Amygdala (tissue), 56 donors: ENCODE measurements at regions not wholly inside any gene's neighbourhood (a gene's known extent, or its start where the extent isn't known, plus 50 kb on each side); places are given as distances from the start of the nearest gene placed in this dataset.
"Not testable (repeated sequence)": the region's sequence is repeated elsewhere in the genome, so short reads cannot be mapped to it uniquely, and the experiment has no call there.

Experiments used
- DNase-seq, 56 donors: peaks; one replicate each; lab custom pipeline; 2025; lab: John Stamatoyannopoulos, UW

DNA sequence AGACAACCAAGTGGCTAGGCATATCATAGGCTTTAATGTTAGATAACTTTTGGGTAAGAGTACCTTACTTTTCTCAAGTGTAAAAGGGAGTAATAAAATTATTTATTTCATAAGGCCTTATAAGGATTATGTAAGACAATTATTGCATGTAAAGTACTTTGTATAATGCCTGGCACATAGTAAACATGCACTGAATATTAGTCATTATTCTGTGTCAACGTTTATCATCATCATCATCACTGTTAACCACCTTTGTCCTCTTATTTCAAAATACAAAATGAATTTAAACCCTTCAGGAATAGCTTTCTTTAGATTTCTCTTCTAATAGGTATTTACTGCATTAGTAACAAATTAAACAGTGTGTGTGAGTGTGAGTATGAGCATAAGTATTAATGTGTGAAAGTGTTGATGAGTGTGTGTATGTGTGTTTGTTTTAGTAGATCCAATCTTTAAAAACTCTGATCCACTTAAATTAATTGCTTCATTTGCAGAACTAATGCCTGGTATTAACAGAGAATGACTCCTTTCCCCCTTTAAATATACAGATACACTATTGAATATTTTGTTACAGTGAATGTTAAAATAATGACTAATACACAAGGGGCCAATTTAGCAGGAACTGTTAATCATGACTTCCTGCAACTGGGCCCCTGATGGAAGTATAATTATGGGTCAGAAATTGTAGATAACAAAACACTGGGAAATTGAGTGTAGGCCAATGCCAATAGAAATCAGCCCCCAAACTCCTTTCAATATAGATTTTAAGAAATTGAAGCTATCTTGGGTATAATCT lies 213.3 kb upstream of the FZD8 start:
- DNase-seq = no peak

DNA sequence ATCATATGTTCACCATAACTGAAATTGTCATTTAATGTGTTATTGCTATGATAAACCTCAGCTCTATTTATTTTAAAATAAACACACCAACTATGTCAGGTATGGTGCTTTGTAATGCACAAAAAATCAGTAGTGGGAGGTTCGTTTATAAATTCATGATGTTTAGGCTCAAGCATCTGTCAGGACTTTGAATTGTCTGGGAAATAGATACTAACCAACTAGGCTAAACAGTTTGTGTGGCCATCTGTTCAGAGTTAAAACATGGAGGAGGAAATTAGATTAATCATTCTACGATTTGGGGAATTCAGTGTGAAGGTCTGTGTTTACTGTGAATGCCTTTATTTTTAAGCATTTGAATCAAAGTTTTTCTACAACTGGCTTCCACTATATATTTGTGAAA lies 212.6 kb upstream of the FZD8 start:
- no peak for DNase-seq

DNA sequence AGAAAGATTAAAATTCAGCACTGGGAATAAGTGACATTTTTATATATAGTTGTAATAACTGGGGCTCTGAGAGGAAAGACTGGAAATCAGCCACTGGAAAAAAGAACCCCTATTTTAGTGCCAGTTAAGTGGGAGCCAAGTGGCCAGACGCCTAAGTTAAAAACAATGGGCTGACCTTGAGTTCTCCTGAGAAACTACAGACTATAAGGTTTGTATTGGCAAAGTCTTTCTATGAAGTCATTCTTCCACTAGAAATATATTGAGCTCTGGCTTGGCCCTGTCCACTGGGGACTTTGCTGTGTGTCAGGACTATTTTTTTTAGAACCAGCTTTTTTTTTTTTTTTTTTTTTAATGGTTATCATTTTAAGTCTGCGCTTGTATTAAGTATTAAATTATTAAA lies 210.6 kb upstream of the FZD8 start:
- DNase-seq = no peak

DNA sequence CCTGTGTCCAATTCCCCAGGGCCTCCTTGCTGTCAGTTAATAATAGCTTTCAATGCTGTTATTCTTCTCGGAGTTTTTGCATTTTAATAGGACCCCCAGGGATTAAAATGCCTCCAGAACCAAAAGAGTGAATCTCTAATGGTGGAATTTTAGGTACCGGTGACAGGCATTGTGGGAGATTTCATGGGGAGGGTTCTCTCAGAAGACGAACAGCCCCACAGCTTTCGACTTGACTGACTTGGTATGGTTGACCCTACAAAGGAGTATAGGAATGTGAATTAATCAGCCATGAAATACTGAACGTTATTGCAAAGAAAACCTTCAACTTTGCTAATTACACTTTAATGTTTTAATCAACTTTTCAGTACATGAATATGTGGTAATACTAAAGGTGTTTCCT lies 206.3 kb upstream of the FZD8 start:
- DNase-seq = no peak

DNA sequence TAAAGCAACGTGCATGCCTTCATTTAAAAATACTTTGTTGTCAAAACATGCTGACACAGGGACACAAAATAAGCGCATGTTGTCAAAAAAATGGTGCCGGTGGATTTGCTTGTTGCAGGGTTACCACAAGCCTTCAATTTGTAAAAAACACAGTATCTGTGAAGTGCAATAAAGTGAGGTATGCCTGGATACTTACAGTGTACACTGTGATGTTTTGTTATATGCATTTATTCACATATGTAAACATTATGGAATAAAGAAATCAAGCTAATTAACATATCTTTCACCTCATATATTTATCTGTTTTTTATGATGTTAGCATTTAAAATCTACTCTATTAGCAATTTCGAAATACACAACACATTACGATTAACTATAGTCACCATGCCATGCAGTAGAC lies 202.6 kb upstream of the FZD8 start:
- no peak for DNase-seq

DNA sequence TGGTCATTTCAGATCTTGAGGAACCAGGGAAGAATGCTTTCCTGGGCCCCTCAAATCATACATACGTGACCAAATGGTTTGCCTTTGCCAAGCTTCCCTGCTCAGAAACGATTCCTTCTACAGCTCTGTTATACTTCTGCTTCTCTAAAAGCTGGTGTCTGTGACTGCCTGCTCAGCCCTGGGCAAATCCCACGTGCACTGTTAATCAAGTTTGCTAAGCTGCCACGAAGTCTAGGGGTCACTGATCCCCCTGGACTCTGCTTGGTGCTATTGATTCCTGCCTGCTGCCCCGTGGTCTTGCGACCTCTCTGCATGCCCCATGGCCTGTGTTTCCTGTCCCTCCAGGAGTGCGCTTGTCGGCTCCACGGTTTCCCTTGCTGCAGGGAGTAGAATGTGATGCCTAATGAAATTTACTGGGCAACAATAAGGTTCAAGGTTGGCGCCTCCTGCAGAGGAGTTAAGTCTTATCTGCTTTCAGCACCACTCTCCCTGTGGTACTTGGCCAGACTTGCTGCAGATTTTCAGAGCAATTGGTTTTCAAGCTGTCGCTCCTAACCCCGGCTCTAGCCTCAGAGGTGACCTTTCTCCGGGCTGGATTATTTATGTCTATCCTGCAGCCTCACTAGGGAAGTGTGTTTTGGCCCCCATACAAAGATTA lies 201.6 kb upstream of the FZD8 start:
- DNase-seq = no peak

DNA sequence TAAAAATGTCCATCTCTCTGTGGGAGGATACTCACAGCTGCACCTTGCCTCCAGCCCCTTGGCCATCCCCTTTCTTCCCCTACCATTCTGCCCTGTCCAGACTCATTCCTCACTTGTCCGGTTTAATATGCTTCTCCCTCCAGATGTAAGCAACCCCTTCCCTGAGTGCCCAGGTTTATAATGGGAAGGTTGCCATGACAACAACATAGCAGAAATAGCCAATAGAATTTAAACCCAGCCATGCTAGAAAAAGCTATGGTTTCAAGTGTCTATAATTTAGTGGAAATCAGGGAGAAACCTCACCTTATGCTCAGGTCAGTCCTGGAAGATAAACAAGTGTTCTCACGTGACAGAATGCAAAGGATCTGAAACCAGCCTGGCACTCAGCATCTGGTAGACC lies 196.0 kb upstream of the FZD8 start:
- DNase-seq = no peak

DNA sequence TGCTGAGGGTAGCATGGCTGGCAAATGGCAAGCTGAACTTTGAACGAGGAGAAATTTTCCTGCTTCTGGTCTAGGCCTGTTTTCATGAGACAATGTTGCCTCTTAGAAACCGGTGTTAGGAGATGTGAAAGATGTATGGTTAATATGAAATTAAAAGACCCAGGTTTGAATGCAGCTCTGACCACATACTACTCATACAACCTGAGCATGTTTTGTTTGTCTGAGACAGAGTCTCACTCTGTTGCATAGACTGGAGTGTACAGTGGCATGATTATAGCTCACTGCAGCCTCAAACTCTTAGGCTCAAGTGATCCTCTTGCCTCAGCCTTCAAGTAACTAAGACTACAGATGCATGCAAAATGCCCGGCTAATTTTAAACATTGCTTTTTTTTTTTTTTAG lies 193.4 kb upstream of the FZD8 start:
- DNase-seq = no peak

DNA sequence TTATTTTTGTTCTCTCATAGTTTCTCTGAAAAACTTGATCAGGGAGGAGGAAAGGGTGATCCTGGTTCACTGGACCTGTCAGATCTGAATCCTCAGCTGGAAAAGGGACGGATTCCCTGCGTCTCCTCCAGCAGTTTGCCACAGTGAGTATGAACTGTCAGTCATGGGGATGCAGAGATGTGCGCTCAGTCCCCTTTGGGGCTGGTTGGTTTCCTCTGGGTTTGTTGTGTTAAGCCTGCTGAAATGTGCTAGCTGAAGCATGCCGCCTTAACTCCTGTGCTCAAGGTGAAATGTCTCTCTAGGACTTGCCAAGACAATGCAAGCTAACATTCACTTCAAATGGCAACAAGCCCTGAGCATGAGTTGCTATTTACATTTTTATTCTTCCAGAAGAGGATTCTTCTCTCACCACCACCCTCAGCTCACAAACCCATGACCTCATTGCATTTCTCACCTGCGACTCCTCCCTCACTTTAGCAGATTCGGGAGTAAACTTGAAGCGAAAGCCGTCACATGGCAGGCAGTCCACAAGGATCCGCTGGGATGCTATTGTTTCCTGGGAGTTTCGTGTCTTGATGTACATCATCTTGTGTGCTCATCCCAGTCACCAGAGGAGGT lies 192.9 kb upstream of the FZD8 start:
- no peak for DNase-seq

DNA sequence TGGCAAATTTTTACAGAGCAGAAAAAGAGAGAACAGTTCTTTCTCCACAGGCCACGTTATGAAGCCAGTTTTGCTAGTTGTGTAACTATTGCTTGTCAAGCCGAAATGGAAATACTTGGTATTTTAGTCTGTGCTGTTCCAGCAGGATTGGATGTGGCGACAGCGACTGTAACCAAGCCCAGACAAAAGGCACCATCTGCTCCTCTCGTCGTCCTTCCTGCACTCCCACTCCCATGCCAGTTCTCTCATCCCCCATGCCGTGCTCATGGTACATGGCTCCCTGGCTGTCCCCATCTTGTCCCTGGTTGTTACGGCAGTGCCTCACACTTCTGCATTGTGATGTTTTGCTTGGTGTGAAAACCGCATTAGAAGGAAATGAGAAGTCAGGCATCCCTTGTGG lies 185.7 kb upstream of the FZD8 start:
- no peak for DNase-seq

DNA sequence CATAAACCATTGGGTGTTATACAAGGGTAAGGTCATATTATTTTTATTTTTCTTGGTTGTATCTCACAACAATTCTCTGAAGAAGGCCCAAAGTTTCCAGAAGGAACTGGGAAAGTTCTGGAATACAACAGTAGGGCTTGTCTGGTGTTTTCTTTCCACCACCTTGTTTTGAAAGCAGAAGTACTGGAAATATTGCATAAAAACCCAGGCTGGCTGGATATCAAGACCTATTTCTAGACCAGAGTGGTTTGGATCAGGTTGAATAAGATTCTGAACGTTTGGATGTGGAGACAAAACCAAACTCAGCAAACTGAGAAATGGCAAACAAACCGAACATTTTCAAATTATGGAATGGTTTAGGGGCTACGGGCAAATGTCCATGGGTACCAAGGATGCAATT lies 182.6 kb upstream of the FZD8 start:
- DNase-seq = no peak

DNA sequence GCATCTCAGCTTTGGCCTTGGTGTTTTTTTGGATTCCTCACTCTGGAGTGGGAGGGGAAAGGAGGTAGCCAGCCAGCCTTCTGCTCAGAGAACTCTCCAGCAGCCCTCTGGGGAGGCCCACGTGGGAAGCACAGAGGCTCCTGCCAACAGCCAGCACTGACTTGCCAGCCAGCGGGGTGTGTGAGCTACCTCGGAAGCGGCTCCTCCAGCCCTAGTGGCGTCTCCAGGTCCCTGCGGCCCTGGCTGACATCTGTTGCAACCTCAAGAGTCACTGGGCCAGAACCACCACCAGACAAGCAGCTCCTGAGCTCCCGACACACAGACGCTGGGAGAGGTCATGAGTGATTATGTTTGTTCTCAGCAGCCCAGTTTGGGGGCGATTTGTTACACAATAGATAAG lies 180.2 kb upstream of the FZD8 start:
- peak in 43 of 56 donors; percentile 5 to 78 (median 45) for DNase-seq

DNA sequence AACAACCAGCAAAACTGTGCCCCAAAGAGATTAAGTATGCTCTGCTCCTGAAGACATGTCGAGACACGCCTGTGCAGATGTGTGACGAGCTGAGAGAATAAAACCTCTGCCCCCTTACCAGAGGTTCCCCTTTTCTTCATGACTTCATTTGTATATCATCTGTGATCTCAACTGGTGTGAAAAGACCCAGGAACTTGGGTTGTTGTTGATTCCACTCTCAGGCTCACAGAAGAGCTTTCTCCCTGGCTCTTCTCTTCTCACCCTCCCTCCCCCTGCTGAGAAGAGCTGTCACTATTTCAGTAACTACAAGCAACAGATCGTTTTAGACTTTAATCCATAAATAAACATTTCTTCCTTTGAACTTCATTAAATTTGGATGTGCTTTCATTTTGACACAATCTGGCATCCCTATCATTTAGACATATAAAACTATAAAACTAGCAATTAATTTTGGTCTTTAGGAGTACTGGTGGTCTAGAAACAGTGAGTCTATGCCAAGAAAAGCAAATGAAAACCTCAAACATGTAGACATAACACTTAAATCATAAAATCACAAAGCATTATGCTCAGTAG lies 179.3 kb upstream of the FZD8 start:
- no peak for DNase-seq

DNA sequence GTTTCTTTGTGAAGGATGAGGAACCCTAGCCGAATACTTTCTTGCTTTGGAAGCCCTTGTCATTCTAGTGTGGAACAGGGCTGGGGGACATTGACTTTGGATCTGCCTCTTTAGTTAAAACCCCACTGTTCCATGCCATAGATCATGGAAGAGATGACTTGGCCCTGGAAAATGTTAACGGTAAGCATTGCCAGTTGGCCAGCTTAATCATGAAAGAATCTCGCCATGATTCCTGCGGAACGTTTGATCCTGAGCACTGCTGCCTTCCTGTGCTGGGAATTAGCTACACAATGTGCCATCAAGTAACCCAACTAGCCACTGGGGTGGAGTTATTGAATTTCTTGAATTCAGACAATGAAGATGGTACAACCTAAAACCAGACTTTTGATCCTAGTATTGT lies 177.6 kb upstream of the FZD8 start:
- DNase-seq = no peak

DNA sequence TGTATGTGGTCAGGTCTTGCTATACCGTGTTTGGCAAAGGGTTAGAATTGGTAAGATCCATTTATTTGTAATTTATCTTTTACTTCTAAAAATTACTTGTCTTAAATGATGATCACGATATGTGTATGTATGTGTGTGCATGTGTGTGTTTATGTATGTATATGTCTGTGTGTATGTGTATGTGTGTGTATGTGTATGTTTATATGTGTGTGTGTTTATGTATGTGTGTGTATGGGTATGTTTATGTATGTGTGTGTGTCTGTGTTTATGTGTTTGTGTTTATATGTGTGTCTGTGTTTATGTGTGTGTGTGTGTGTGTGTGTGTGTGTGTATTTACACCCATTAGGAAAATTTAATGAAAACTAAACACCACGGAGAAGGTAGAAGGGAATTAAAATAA lies 176.9 kb upstream of the FZD8 start:
- DNase-seq = no peak

DNA sequence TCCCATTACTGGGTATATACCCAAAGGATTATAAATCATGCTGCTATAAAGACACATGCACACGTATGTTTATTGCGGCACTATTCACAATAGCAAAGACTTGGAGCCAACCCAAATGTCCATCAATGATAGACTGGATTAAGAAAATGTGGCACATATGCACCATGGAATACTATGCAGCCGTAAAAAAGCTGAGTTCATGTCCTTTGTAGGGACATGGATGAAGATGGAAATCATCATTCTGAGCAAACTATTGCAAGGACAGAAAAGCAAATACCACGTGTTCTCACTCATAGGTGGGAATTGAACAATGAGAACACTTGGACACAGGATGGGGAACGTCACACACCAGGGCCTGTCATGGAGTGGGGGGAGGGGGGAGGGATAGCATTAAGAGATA lies 175.0 kb upstream of the FZD8 start:
- not testable (repeated sequence) for DNase-seq

DNA sequence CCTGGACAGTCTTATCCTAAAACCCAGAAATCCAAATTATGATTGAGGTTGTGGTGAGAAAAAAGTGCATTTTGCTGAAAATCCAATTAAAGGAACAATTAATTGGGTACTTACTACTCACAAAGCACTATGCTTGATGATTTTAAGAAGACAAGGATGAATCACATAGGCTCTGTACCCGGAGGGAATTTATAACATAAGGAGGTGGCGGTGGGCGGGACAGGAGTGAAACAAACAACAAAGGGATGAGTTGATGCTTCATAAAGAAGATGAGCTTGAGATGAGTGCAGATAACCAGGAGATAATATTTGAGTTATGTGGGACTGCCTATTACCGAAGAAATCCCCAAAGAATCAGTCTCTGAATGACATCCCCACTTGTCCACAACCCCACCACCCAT lies 171.1 kb upstream of the FZD8 start:
- peak in 14 of 56 donors; percentile 4 to 47 (median 18) for DNase-seq

DNA sequence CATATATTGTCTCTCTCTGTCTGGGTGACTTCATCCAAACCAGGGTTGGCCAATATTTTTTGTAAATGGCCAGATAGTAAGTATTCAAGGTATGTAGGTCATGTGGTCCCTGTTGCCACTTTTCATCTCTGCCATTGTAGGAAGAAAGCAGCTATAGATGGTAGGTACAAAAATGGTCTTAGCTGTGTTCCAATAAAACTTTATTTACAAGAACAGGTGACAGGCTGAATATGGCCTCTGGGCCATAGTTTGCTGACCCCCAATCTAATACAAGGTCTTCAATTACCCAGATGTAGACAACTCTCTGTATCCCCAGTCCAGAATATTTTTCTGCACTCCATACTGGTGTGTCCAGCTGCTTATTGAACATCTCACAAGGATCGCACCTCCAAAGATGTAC lies 166.2 kb upstream of the FZD8 start:
- no peak for DNase-seq

DNA sequence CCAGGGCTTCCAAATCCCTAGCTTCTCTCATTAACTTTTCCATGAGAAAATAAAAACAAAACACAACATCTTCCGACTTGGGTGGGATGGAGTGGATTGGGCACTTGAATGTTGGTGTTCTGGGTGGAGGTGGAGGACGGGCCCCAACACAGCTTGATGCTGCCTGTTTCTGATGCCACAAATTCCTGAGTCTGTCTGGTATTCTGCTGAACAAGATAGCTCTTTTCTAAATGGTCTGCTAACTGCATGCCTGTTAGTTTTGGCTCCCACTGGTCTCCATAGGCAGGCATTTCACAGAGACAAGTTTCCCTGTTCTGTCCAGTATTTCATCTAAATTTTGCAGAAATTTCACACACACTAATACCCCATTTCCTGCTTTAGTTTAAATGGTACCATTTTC lies 160.9 kb upstream of the FZD8 start:
- DNase-seq = no peak

DNA sequence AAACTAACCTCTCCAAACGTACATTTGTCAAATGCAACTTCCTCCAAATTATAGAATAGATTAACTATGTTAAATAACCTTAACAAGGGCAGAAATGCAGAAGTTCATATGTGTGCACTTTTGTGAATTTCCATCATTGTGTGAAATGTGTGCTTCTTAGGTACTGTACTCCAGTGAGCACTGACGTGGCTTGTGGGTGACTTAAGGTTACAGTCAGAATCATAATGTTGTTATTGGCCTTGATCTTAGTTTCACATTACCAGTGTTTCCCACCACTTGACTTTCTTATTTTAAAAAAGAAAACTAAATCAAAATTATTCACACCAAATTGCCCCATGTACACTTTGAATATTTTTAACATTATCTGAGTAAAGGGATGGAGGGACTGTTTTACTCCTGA lies 155.1 kb upstream of the FZD8 start:
- DNase-seq = no peak

DNA sequence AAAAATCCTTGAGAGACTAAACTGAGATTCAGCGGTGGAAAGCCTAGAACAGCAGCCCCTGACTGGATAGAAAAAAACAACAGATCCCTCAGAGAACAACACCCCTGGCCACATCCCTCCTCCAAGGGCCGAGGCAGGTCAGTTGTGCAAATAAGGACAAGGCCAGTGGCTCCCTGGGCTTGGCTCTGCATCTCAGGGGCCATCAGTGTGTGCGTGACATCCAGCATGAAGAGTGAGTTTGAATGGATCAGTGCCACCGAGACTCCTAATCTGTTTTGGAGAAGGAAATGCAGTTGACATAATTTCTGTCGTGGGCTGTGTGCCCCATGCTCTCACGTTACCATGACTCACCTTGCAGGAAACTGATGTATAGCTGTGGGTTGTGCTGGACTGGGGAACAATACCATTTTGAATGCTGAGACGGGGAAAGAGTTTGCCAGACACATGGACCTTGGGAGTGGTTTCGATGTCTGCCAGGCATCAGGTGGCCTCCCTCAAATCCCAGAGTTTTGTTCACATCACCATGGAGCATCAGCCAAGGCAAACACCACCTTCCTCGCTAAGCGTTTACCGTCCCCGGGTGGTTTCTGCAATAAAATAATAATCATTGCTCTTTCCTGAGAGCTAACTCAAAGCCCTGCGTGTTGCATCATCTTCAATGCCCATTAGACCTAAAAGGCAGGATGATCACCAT lies 153.2 kb upstream of the FZD8 start:
- no peak for DNase-seq
